Astrocyte (in vitro differentiated cells and primary cell): ENCODE measurements at regions not wholly inside any gene's neighbourhood (a gene's known extent, or its start where the extent isn't known, plus 50 kb on each side); places are given as distances from the start of the nearest gene placed in this dataset.

Source experiments
- DNase-seq: peaks from one replicate; pipeline ENCODE4 v3.0.0-alpha.2; 2010; ENCODE audit warnings: low read depth
- FAIRE-seq: peaks from 2 replicates; lab custom pipeline; 2011; peaks lifted over from hg19 to GRCh38; lab: Jason Lieb, UNC
- H2AFZ ChIP-seq: 2 replicates; pipeline ENCODE4 v1.6.0; 2012; ENCODE audit warnings: low read depth, low read length, inconsistent platforms
- H3K27ac ChIP-seq: 2 replicates; pipeline ENCODE4 v1.5.1; 2011; ENCODE audit warnings: low read depth, low read length, inconsistent platforms
- H3K27me3 ChIP-seq: 2 replicates; pipeline ENCODE4 v1.6.0; 2011; ENCODE audit warnings: low read length, inconsistent platforms; ENCODE audit not compliant: insufficient read depth
- H3K36me3 ChIP-seq: 2 replicates; pipeline ENCODE4 v1.5.1; 2011; ENCODE audit warnings: low read length, inconsistent platforms; ENCODE audit not compliant: insufficient read depth
- H3K4me1 ChIP-seq: 2 replicates; pipeline ENCODE4 v1.5.1; 2011; ENCODE audit warnings: low read length, inconsistent platforms; ENCODE audit not compliant: insufficient read depth
- H3K4me2 ChIP-seq: 2 replicates; pipeline ENCODE4 v1.6.0; 2012; ENCODE audit warnings: low read length, inconsistent platforms
- H3K4me3 ChIP-seq: 2 replicates; pipeline ENCODE4 v1.5.1; 2011; ENCODE audit warnings: low read depth, mild to moderate bottlenecking, low read length, inconsistent platforms; ENCODE audit not compliant: insufficient read depth
- H3K79me2 ChIP-seq: 2 replicates; pipeline ENCODE4 v1.6.0; 2012; ENCODE audit warnings: mild to moderate bottlenecking, low read length, inconsistent platforms; ENCODE audit not compliant: insufficient read depth
- H3K9ac ChIP-seq: 2 replicates; pipeline ENCODE4 v1.6.0; 2012; ENCODE audit warnings: mild to moderate bottlenecking, low read length, inconsistent platforms
- H3K9me3 ChIP-seq: 2 replicates; pipeline ENCODE4 v1.5.1; 2012; ENCODE audit warnings: low read depth, mild to moderate bottlenecking, low read length, inconsistent platforms; ENCODE audit not compliant: insufficient read depth
- H4K20me1 ChIP-seq: 2 replicates; pipeline ENCODE4 v1.6.0; 2012; ENCODE audit warnings: low read length, inconsistent platforms; ENCODE audit not compliant: insufficient read depth
- H3K27ac Mint-ChIP-seq: one replicate; pipeline ENCODE4 v1.8.0; 2021; ENCODE audit warnings: mild to moderate bottlenecking, mixed read lengths; ENCODE audit not compliant: unreplicated experiment
- H3K27me3 Mint-ChIP-seq: one replicate; pipeline ENCODE4 v1.8.0; 2021; ENCODE audit warnings: low read depth, mixed read lengths; ENCODE audit not compliant: unreplicated experiment
- H3K36me3 Mint-ChIP-seq: one replicate; pipeline ENCODE4 v1.8.0; 2021; ENCODE audit warnings: low read depth, mixed read lengths; ENCODE audit not compliant: unreplicated experiment
- H3K4me1 Mint-ChIP-seq: one replicate; pipeline ENCODE4 v1.8.0; 2021; ENCODE audit warnings: low read depth, mixed read lengths; ENCODE audit not compliant: unreplicated experiment
- H3K4me3 Mint-ChIP-seq: one replicate; pipeline ENCODE4 v1.8.0; 2021; ENCODE audit warnings: mild to moderate bottlenecking, moderate library complexity, mixed read lengths; ENCODE audit not compliant: unreplicated experiment
- H3K9me3 Mint-ChIP-seq: one replicate; pipeline ENCODE4 v1.8.0; 2021; ENCODE audit warnings: mild to moderate bottlenecking, mixed read lengths; ENCODE audit not compliant: unreplicated experiment
- CTCF ChIP-seq: IDR thresholded peaks from 2 replicates; pipeline ENCODE4 v1.5.1; 2011; ENCODE audit warnings: low read depth, mild to moderate bottlenecking, inconsistent platforms, low read length, moderate library complexity; ENCODE audit not compliant: insufficient read depth
- EZH2 ChIP-seq: IDR thresholded peaks from 2 replicates; pipeline ENCODE4 v1.6.1; 2012; ENCODE audit warnings: mild to moderate bottlenecking, low read length, inconsistent platforms; ENCODE audit not compliant: insufficient read depth

- DNase-seq = no peak
- H3K27me3 Mint-ChIP-seq = peaks cover 23% of the 10 kb centered on the region
- H2AFZ ChIP-seq = no peak overlapping the region
- H3K36me3 ChIP-seq = no peaks in the 10 kb centered on the region
- H3K36me3 Mint-ChIP-seq = no peaks in the 10 kb centered on the region
- no peak overlapping the region for H3K4me2 ChIP-seq
- H3K9me3 Mint-ChIP-seq = peaks cover 1% of the 10 kb centered on the region
- H3K9ac ChIP-seq = no peak overlapping the region
- TF ChIP-seq EZH2 (no peak), CTCF (no peak)
- H3K79me2 ChIP-seq = no peaks in the 10 kb centered on the region
- H3K27ac Mint-ChIP-seq = no peak overlapping the region
- FAIRE-seq = no peak
- H3K9me3 ChIP-seq = no peaks in the 10 kb centered on the region
- no peak overlapping the region for H3K27ac ChIP-seq
- no peak overlapping the region for H3K4me3 Mint-ChIP-seq
- peaks cover 10% of the 10 kb centered on the region for H3K4me1 Mint-ChIP-seq
- no peaks in the 10 kb centered on the region for H3K27me3 ChIP-seq
- H3K4me3 ChIP-seq = no peak overlapping the region
- H4K20me1 ChIP-seq = no peaks in the 10 kb centered on the region
- H3K4me1 ChIP-seq = peaks cover 4% of the 10 kb centered on the region
Observed at GRCh38 chr6:6973721-6974120, 134.0 kb upstream of the RREB1 start.

GRCh38 chr6:6975459-6976111, 132.2 kb upstream of the RREB1 start:
- Histone ChIP-seq H3K9ac (no peak overlapping the region), H4K20me1 (no peaks in the 10 kb centered on the region), H3K4me2 (no peak overlapping the region), H2AFZ (no peak overlapping the region), H3K4me1 (peaks cover 4% of the 10 kb centered on the region), H3K4me3 (no peak overlapping the region), H3K27ac (no peak overlapping the region), H3K79me2 (no peaks in the 10 kb centered on the region), H3K27me3 (no peaks in the 10 kb centered on the region), H3K9me3 (no peaks in the 10 kb centered on the region), H3K36me3 (no peaks in the 10 kb centered on the region)
- Mint-ChIP-seq H3K9me3 (peaks cover 1% of the 10 kb centered on the region), H3K4me3 (no peak overlapping the region), H3K27me3 (peaks cover 10% of the 10 kb centered on the region), H3K27ac (no peak overlapping the region), H3K36me3 (no peaks in the 10 kb centered on the region), H3K4me1 (peaks cover 10% of the 10 kb centered on the region)
- no peak for DNase-seq
- no peak for FAIRE-seq
- TF ChIP-seq CTCF (no peak), EZH2 (no peak)

- FAIRE-seq (no peak), DNase-seq (no peak)
- Mint-ChIP-seq H3K4me1 (peaks cover 10% of the 10 kb centered on the region), H3K4me3 (no peak overlapping the region), H3K36me3 (no peaks in the 10 kb centered on the region), H3K9me3 (peaks cover 1% of the 10 kb centered on the region), H3K27ac (no peak overlapping the region), H3K27me3 (peaks cover 6% of the 10 kb centered on the region)
- H3K79me2 ChIP-seq = no peaks in the 10 kb centered on the region
- no peak overlapping the region for H2AFZ ChIP-seq
- no peaks in the 10 kb centered on the region for H3K9me3 ChIP-seq
- H3K4me1 ChIP-seq = peaks cover 4% of the 10 kb centered on the region
- no peak overlapping the region for H3K27ac ChIP-seq
- H3K36me3 ChIP-seq = no peaks in the 10 kb centered on the region
- TF ChIP-seq CTCF (no peak), EZH2 (no peak)
- H3K27me3 ChIP-seq = no peaks in the 10 kb centered on the region
- no peaks in the 10 kb centered on the region for H4K20me1 ChIP-seq
- H3K9ac ChIP-seq = no peak overlapping the region
- H3K4me2 ChIP-seq = no peak overlapping the region
- no peak overlapping the region for H3K4me3 ChIP-seq
Observed at GRCh38 chr6:6976193-6976592, 131.6 kb upstream of the RREB1 start.
